Activated CD4-positive, alpha-beta T cell treated with anti-CD3 and anti-CD28 coated beads, Interleukin-2, amount 10 ng/mL, durations not matched to agents 7 days and 5 days (primary cell): ENCODE measurements at regions not wholly inside any gene's neighbourhood (a gene's known extent, or its start where the extent isn't known, plus 50 kb on each side); places are given as distances from the start of the nearest gene placed in this dataset.
A peak's percentile ranks its signal among the peaks of the same experiment; 100 is the strongest.
"Not testable (repeated sequence)": the region's sequence is repeated elsewhere in the genome, so short reads cannot be mapped to it uniquely, and the experiment has no call there.

ENCODE experiments used
- CTCF ChIA-PET: fragments of 350-600 bp; sonication (Branson Sonifier 250); formaldehyde crosslinking; loops from one replicate; lab custom pipeline; 2021; ENCODE audit warnings: antibody characterized with exemption; lab: Charles Lee
- POLR2A ChIA-PET: fragments of 350-600 bp; sonication (Branson Sonifier 250); formaldehyde crosslinking; loops from one replicate; lab custom pipeline; 2021; ENCODE audit warnings: antibody characterized with exemption; lab: Charles Lee
- DNase-seq: peaks from one replicate; pipeline ENCODE4 v3.0.0-alpha.2; 2020
- H3K27ac Mint-ChIP-seq: one replicate; pipeline ENCODE4 v1.8.0; 2021; ENCODE audit warnings: mild to moderate bottlenecking, moderate library complexity, mixed read lengths
- H3K27me3 Mint-ChIP-seq: one replicate; pipeline ENCODE4 v1.8.0; 2021; ENCODE audit warnings: mixed read lengths
- H3K36me3 Mint-ChIP-seq: one replicate; pipeline ENCODE4 v1.8.0; 2021; ENCODE audit warnings: low read depth, mixed read lengths
- H3K4me1 Mint-ChIP-seq: one replicate; pipeline ENCODE4 v1.8.0; 2021; ENCODE audit warnings: mixed read lengths
- H3K4me3 Mint-ChIP-seq: one replicate; pipeline ENCODE4 v1.8.0; 2021; ENCODE audit warnings: mild to moderate bottlenecking, moderate library complexity, mixed read lengths
- H3K9me3 Mint-ChIP-seq: one replicate; pipeline ENCODE4 v1.8.0; 2021; ENCODE audit warnings: mixed read lengths

- Mint-ChIP-seq H3K9me3 (peaks cover 13% of the 10 kb centered on the region), H3K4me3 (no peak overlapping the region), H3K36me3 (no peaks in the 10 kb centered on the region), H3K27me3 (no peaks in the 10 kb centered on the region), H3K4me1 (no peaks in the 10 kb centered on the region), H3K27ac (no peak overlapping the region)
- no peak for DNase-seq
- ChIA-PET CTCF (interaction anchor here (0.6 kb wide), 1 partner anchor 172 kb away, joined by 4 read pairs; no protein-coding TSS in a partner anchor), POLR2A (no interaction called here)
Measured at GRCh38 chr9:81317939-81318338, 371.4 kb downstream of the TLE1 start.

DNA sequence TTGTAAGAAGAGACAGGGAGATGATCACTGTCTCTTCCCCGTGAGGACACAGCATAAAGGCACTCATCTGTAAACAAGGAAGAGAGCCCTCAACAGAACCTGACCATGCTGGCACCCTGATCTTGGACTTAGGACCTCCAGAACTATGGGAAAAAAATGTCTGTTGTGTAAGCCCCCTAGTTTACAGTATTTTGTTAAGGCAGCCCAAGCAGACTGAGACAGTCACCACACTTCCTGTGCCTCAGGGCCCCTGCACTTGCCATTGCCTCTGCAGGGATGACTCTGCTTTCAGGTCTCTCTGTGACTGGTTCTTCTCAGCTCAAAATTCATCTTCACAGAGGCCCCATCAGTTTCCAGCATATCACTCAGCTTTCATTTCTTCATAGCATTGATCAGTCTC is 372.1 kb downstream of the TLE1 start:
- ChIA-PET CTCF (no interaction called here), POLR2A (no interaction called here)
- no peak overlapping the region for H3K27ac Mint-ChIP-seq
- H3K4me1 Mint-ChIP-seq = no peaks in the 10 kb centered on the region
- DNase-seq = no peak
- H3K36me3 Mint-ChIP-seq = no peaks in the 10 kb centered on the region
- H3K9me3 Mint-ChIP-seq = peaks cover 13% of the 10 kb centered on the region
- H3K27me3 Mint-ChIP-seq = no peaks in the 10 kb centered on the region
- H3K4me3 Mint-ChIP-seq = no peak overlapping the region

DNA sequence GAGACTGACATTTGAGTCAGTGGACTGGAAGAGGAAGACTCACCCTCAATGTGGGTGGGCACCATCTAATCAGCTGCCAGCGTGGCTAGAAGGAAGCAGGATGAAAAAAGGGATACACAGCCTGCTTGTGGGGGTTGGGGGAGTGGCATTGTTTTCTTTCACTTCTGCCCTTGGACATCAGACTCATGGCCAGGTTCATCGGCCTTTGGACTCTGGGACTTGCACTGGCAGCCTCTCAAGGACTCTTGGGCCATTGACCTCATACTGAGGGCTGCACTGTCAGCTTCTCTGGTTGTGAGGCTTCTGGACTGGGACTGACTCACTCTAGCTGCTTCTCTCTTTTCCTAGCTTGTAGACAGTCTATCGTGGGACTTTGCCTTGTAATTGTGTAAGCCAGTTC is 374.9 kb downstream of the TLE1 start:
- H3K27ac Mint-ChIP-seq = no peak overlapping the region
- DNase-seq = no peak
- H3K4me3 Mint-ChIP-seq = no peak overlapping the region
- POLR2A ChIA-PET = no interaction called here
- peaks cover 17% of the 10 kb centered on the region for H3K9me3 Mint-ChIP-seq
- no peaks in the 10 kb centered on the region for H3K4me1 Mint-ChIP-seq
- CTCF ChIA-PET = no interaction called here
- H3K36me3 Mint-ChIP-seq = no peaks in the 10 kb centered on the region
- no peaks in the 10 kb centered on the region for H3K27me3 Mint-ChIP-seq

DNA sequence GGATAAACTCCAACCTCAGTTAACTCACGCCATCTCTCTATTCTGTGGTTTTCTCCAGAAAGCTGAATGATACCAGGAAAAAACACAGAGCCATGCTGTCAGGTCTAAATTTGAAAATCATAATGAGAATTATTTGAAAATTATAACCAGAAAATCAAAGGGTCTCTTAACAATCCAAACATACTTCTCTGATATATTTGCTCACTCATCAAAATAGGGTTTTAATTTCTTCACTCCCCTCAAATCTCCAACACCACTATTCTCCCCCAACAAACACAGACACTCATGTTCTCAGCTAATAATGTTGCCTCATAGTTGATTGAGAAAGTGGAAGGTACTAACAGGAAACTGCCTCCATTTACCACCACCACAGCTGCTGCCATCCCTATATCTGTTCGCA is 375.5 kb downstream of the TLE1 start:
- Mint-ChIP-seq H3K36me3 (no peaks in the 10 kb centered on the region), H3K27ac (no peak overlapping the region), H3K27me3 (no peaks in the 10 kb centered on the region), H3K9me3 (peaks cover 19% of the 10 kb centered on the region), H3K4me1 (no peaks in the 10 kb centered on the region), H3K4me3 (no peak overlapping the region)
- ChIA-PET POLR2A (no interaction called here), CTCF (no interaction called here)
- DNase-seq = no peak

GRCh38 chr9:81312346-81312745 is 377.0 kb downstream of the TLE1 start:
- ChIA-PET CTCF (interaction anchor here (0.6 kb wide), 2 partner anchors 20 to 342 kb away, joined by 3 to 4 read pairs; no protein-coding TSS in a partner anchor), POLR2A (no interaction called here)
- DNase-seq = no peak
- Mint-ChIP-seq H3K9me3 (peaks cover 16% of the 10 kb centered on the region), H3K27ac (no peak overlapping the region), H3K4me1 (no peaks in the 10 kb centered on the region), H3K27me3 (no peaks in the 10 kb centered on the region), H3K4me3 (no peak overlapping the region), H3K36me3 (no peaks in the 10 kb centered on the region)

DNA sequence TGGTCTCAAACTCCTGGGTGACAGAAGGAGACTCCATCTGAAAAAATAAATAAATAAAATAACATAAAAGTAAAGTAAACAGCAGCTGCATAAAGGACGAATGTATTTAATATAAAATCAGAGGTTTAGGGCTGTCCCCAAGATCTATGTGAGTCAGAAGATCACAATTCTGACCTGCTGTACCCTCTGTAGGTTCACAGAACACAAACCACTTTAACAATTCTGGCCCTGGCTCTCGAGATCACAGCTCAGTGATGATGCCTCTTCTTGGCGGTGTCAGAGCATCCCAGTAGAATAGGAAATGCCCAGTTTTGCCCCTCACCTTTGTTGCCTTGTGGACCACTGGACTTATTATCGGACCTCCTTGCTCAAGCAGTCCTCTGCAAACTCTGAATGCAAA is 380.9 kb downstream of the TLE1 start:
- ChIA-PET CTCF (no interaction called here), POLR2A (no interaction called here)
- H3K4me1 Mint-ChIP-seq = no peaks in the 10 kb centered on the region
- peaks cover 6% of the 10 kb centered on the region for H3K9me3 Mint-ChIP-seq
- no peaks in the 10 kb centered on the region for H3K27me3 Mint-ChIP-seq
- no peak overlapping the region for H3K27ac Mint-ChIP-seq
- DNase-seq = no peak
- H3K36me3 Mint-ChIP-seq = no peaks in the 10 kb centered on the region
- no peak overlapping the region for H3K4me3 Mint-ChIP-seq

DNA sequence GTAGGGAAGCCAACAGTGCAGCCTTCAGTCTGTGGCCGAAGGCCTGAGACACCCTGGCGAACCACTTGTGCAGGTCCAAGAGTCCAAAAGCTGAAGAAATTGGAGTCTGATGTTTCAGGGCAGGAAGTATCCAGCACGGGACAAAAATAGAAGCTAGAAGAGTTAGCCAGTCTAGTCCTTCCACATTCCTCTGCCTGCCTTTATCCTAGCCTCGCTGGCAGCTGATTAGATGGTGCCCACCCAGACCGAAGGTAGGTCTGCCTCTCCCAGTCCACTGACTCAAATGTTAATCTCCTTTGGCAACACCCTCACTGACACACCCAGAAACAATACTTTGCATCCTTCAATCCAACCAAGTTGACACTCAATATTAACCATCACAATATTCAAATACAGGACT is 381.6 kb downstream of the TLE1 start:
- H3K27ac Mint-ChIP-seq, H3K36me3 Mint-ChIP-seq, H3K4me3 Mint-ChIP-seq, CTCF ChIA-PET, DNase-seq, POLR2A ChIA-PET, H3K27me3 Mint-ChIP-seq, H3K9me3 Mint-ChIP-seq, H3K4me1 Mint-ChIP-seq: not testable (repeated sequence)

GRCh38 chr9:81305561-81306182 is 383.7 kb downstream of the TLE1 start:
- H3K27me3 Mint-ChIP-seq = no peaks in the 10 kb centered on the region

GRCh38 chr9:81303658-81304057 is 385.7 kb downstream of the TLE1 start:
- ChIA-PET POLR2A (no interaction called here), CTCF (no interaction called here)
- no peaks in the 10 kb centered on the region for H3K4me1 Mint-ChIP-seq
- no peaks in the 10 kb centered on the region for H3K36me3 Mint-ChIP-seq
- DNase-seq = no peak
- no peaks in the 10 kb centered on the region for H3K9me3 Mint-ChIP-seq
- H3K4me3 Mint-ChIP-seq = no peak overlapping the region
- H3K27ac Mint-ChIP-seq = no peak overlapping the region
- H3K27me3 Mint-ChIP-seq = no peaks in the 10 kb centered on the region

More at GRCh38 chr9:81305561-81306182, 383.7 kb downstream of the TLE1 start:
- CTCF ChIA-PET = no interaction called here
- Mint-ChIP-seq H3K4me3 (no peak overlapping the region), H3K36me3 (no peaks in the 10 kb centered on the region), H3K4me1 (no peaks in the 10 kb centered on the region), H3K9me3 (peaks cover 6% of the 10 kb centered on the region), H3K27ac (no peak overlapping the region)
- POLR2A ChIA-PET = no interaction called here
- no peak for DNase-seq

GRCh38 chr9:81293651-81294050 is 395.7 kb downstream of the TLE1 start:
- Mint-ChIP-seq H3K36me3 (no peaks in the 10 kb centered on the region), H3K4me3 (no peak overlapping the region), H3K4me1 (peaks cover 4% of the 10 kb centered on the region), H3K9me3 (no peaks in the 10 kb centered on the region), H3K27ac (no peak overlapping the region), H3K27me3 (no peaks in the 10 kb centered on the region)
- no peak for DNase-seq
- ChIA-PET CTCF (no interaction called here), POLR2A (no interaction called here)

DNA sequence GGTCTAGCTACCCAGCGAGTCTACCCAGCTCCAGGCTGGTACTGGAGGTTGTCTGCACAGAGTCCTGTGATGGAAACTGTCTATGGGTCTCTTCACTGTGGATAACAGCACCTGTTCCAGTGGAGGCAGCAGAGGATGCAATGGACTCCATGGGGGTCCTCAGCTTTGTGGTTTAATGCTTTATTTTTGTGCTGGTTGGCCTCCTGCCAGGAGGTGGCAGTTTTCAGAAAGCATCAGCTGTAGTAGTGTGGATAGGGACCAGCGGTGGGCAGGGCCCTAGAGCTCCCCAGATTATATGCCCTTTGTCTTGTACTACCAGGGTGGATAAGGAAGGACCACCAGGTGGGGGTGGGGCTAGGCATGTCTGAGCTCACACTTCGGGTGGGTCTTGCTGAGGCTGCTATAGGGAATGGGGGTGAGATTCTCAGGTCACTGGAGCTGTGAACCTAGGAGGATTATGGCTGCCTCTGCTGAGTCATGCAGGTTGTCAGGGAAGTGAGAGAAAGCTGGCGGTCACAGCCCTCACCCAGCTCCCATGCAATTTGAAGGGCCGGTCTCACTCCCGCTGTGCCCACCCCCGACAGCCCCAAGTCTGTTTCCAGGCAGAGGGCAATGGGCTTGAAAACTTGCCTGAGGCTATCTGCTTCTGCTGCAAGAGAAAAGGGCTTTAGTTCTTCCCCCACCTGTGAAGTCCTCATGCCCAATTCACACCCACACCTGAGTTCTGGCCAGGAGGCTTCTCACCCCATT is 397.1 kb downstream of the TLE1 start:
- CTCF ChIA-PET = interaction anchor here (0.6 to 1.0 kb wide), 2 partner anchors 14 to 20 kb away, joined by 4 read pairs; no protein-coding TSS in a partner anchor
- Mint-ChIP-seq H3K36me3 (no peaks in the 10 kb centered on the region), H3K27ac (no peak overlapping the region), H3K4me1 (peaks cover 4% of the 10 kb centered on the region), H3K4me3 (no peak overlapping the region), H3K27me3 (no peaks in the 10 kb centered on the region), H3K9me3 (peaks cover 6% of the 10 kb centered on the region)
- no peak for DNase-seq
- POLR2A ChIA-PET = no interaction called here

DNA sequence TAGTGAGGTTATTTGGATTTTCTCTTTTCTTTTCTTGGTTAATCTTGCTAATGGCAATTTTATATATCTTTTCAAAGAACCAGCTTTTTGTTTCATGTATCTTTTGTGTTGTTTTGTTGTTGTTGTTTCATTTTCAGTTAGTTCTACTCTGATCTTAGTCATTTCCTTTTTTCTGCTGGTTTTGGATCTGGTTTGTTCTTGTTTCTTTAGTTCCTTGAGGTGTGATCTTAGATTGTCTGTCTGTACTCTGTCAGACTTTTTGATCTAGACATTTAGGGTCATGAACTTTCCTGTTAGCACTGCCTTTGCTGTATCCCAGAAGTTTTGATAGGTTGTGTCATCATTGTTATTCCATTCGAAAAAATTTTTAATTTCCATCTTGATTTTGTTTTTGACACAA is 399.7 kb downstream of the TLE1 start:
- POLR2A ChIA-PET = no interaction called here
- peak overlapping the region; percentile 1 for H3K27ac Mint-ChIP-seq

GRCh38 chr9:81268048-81268447 is 421.3 kb downstream of the TLE1 start:
- H3K36me3 Mint-ChIP-seq = no peaks in the 10 kb centered on the region
- no peak overlapping the region for H3K4me3 Mint-ChIP-seq
- no peaks in the 10 kb centered on the region for H3K27me3 Mint-ChIP-seq
- H3K27ac Mint-ChIP-seq = no peak overlapping the region
- H3K9me3 Mint-ChIP-seq = peaks cover 6% of the 10 kb centered on the region
- no peak for DNase-seq
- ChIA-PET CTCF (no interaction called here), POLR2A (no interaction called here)
- no peaks in the 10 kb centered on the region for H3K4me1 Mint-ChIP-seq

More for the DNA sequence above, 399.7 kb downstream of the TLE1 start:
- H3K27me3 Mint-ChIP-seq = no peaks in the 10 kb centered on the region
- no peaks in the 10 kb centered on the region for H3K36me3 Mint-ChIP-seq
- CTCF ChIA-PET = no interaction called here
- no peak overlapping the region for H3K4me3 Mint-ChIP-seq
- H3K9me3 Mint-ChIP-seq = peaks cover 9% of the 10 kb centered on the region
- H3K4me1 Mint-ChIP-seq = peaks cover 4% of the 10 kb centered on the region
- no peak for DNase-seq
